ENCODE measurements at regions not wholly inside any gene's neighbourhood (a gene's known extent, or its start where the extent isn't known, plus 50 kb on each side); places are given as distances from the start of the nearest gene placed in this dataset.

- no peak overlapping the region for H3K4me2 ChIP-seq
- H2AFZ ChIP-seq (ENCODE audit: low read depth): no peak overlapping the region
- no peak overlapping the region for H3K4me3 ChIP-seq (IDR thresholded peaks at IDR 0.05; ENCODE audit: insufficient read depth, low read depth, low read length)
- no peak overlapping the region for H3K9ac ChIP-seq
- H3K27ac ChIP-seq: no peak overlapping the region
- TF ChIP-seq CTCF (conservative IDR thresholded peaks at IDR 0.05; ENCODE audit: low read depth, low read length): no peak
- no peaks in the 10 kb centered on the region for H3K27me3 ChIP-seq (ENCODE audit: insufficient read depth, low read depth)
- no peaks in the 10 kb centered on the region for H4K20me1 ChIP-seq (ENCODE audit: insufficient read depth)
- H3K79me2 ChIP-seq (ENCODE audit: insufficient read depth, low read depth): no peaks in the 10 kb centered on the region
- no peaks in the 10 kb centered on the region for H3K36me3 ChIP-seq (ENCODE audit: insufficient read depth)
- no peaks in the 10 kb centered on the region for H3K4me1 ChIP-seq (ENCODE audit: low read depth, poor library complexity, severe bottlenecking)
These were observed 228.1 kb upstream of the LMCD1 start for GRCh38 chr3:8273479-8273878.

GRCh38 chr3:8276056-8276455 is 225.6 kb upstream of the LMCD1 start:
- Histone ChIP-seq H3K27ac (no peak overlapping the region), H3K4me2 (no peak overlapping the region), H4K20me1 (ENCODE audit: insufficient read depth) (no peaks in the 10 kb centered on the region), H3K4me1 (ENCODE audit: low read depth, poor library complexity, severe bottlenecking) (no peaks in the 10 kb centered on the region), H3K4me3 (IDR thresholded peaks at IDR 0.05; ENCODE audit: insufficient read depth, low read depth, low read length) (no peak overlapping the region), H3K27me3 (ENCODE audit: insufficient read depth, low read depth) (no peaks in the 10 kb centered on the region), H2AFZ (ENCODE audit: low read depth) (no peak overlapping the region), H3K79me2 (ENCODE audit: insufficient read depth, low read depth) (no peaks in the 10 kb centered on the region), H3K9ac (no peak overlapping the region), H3K36me3 (ENCODE audit: insufficient read depth) (no peaks in the 10 kb centered on the region)
- TF ChIP-seq CTCF (conservative IDR thresholded peaks at IDR 0.05; ENCODE audit: low read depth, low read length): no peak

- Histone ChIP-seq H3K27me3 (ENCODE audit: insufficient read depth, low read depth) (no peaks in the 10 kb centered on the region), H3K4me1 (ENCODE audit: low read depth, poor library complexity, severe bottlenecking) (no peaks in the 10 kb centered on the region), H3K27ac (no peak overlapping the region), H2AFZ (ENCODE audit: low read depth) (no peak overlapping the region), H3K9ac (no peak overlapping the region), H3K79me2 (ENCODE audit: insufficient read depth, low read depth) (no peaks in the 10 kb centered on the region), H3K4me3 (IDR thresholded peaks at IDR 0.05; ENCODE audit: insufficient read depth, low read depth, low read length) (no peak overlapping the region), H4K20me1 (ENCODE audit: insufficient read depth) (no peaks in the 10 kb centered on the region), H3K4me2 (no peak overlapping the region), H3K36me3 (ENCODE audit: insufficient read depth) (no peaks in the 10 kb centered on the region)
- no peak for TF ChIP-seq CTCF (conservative IDR thresholded peaks at IDR 0.05; ENCODE audit: low read depth, low read length)
These were observed 225.1 kb upstream of the LMCD1 start for GRCh38 chr3:8276506-8276905.

- no peak overlapping the region for H3K4me3 ChIP-seq (IDR thresholded peaks at IDR 0.05; ENCODE audit: insufficient read depth, low read depth, low read length)
- no peaks in the 10 kb centered on the region for H3K36me3 ChIP-seq (ENCODE audit: insufficient read depth)
- H4K20me1 ChIP-seq (ENCODE audit: insufficient read depth): no peaks in the 10 kb centered on the region
- no peak overlapping the region for H3K27ac ChIP-seq
- TF ChIP-seq CTCF (conservative IDR thresholded peaks at IDR 0.05; ENCODE audit: low read depth, low read length): no peak
- H3K79me2 ChIP-seq (ENCODE audit: insufficient read depth, low read depth): no peaks in the 10 kb centered on the region
- H3K4me1 ChIP-seq (ENCODE audit: low read depth, poor library complexity, severe bottlenecking): no peaks in the 10 kb centered on the region
- no peak overlapping the region for H3K9ac ChIP-seq
- H3K27me3 ChIP-seq (ENCODE audit: insufficient read depth, low read depth): no peaks in the 10 kb centered on the region
- H3K4me2 ChIP-seq: no peak overlapping the region
- H2AFZ ChIP-seq (ENCODE audit: low read depth): no peak overlapping the region
These were observed 223.2 kb upstream of the LMCD1 start for GRCh38 chr3:8278448-8278847.

- Histone ChIP-seq H3K36me3 (ENCODE audit: insufficient read depth) (no peaks in the 10 kb centered on the region), H3K79me2 (ENCODE audit: insufficient read depth, low read depth) (no peaks in the 10 kb centered on the region), H2AFZ (ENCODE audit: low read depth) (no peak overlapping the region), H4K20me1 (ENCODE audit: insufficient read depth) (no peaks in the 10 kb centered on the region), H3K4me3 (IDR thresholded peaks at IDR 0.05; ENCODE audit: insufficient read depth, low read depth, low read length) (no peak overlapping the region), H3K27me3 (ENCODE audit: insufficient read depth, low read depth) (no peaks in the 10 kb centered on the region), H3K4me2 (no peak overlapping the region), H3K9ac (no peak overlapping the region), H3K4me1 (ENCODE audit: low read depth, poor library complexity, severe bottlenecking) (no peaks in the 10 kb centered on the region), H3K27ac (no peak overlapping the region)
- TF ChIP-seq CTCF (conservative IDR thresholded peaks at IDR 0.05; ENCODE audit: low read depth, low read length): no peak
These were observed 222.1 kb upstream of the LMCD1 start for GRCh38 chr3:8279476-8279875.

Data from KMS-11 (cell line).